Loucy (cell line): ENCODE measurements at regions not wholly inside any gene's neighbourhood (a gene's known extent, or its start where the extent isn't known, plus 50 kb on each side); places are given as distances from the start of the nearest gene placed in this dataset.
"Not testable (repeated sequence)": the region's sequence is repeated elsewhere in the genome, so short reads cannot be mapped to it uniquely, and the experiment has no call there.

Experiments
- CTCF ChIP-seq: fragments of 200-600 bp; sonication (generic); conservative IDR thresholded peaks from 2 replicates; pipeline ENCODE4 v1.5.1; 2014; ENCODE audit warnings: mild to moderate bottlenecking, antibody characterized with exemption, low read length
- EZH2phosphoT487 ChIP-seq: fragments of 200-600 bp; IDR thresholded peaks from 2 replicates; pipeline ENCODE4 v1.6.1; 2018; ENCODE audit warnings: antibody characterized with exemption, mild to moderate bottlenecking, moderate library complexity, borderline replicate concordance

DNA sequence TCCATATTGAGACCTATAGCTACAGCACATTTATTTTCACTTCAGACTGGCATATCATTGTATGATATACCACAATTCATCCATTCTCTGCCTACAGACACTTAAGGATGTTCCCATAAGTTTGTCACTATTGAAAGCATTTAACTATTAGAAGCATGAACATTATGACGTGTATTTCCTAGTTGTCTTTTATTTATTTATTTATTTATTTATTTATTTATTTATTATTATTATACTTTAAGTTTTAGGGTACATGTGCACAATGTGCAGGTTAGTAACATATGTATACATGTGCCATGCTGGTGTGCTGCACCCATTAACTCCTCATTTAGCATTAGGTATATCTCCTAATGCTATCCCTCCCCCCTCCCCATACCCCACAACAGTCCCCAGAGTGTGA is 448.0 kb downstream of the TMEM232 start:
- TF ChIP-seq CTCF, EZH2phosphoT487: not testable (repeated sequence)
